ENCODE measurements at regions not wholly inside any gene's neighbourhood (a gene's known extent, or its start where the extent isn't known, plus 50 kb on each side); places are given as distances from the start of the nearest gene placed in this dataset.

DNA sequence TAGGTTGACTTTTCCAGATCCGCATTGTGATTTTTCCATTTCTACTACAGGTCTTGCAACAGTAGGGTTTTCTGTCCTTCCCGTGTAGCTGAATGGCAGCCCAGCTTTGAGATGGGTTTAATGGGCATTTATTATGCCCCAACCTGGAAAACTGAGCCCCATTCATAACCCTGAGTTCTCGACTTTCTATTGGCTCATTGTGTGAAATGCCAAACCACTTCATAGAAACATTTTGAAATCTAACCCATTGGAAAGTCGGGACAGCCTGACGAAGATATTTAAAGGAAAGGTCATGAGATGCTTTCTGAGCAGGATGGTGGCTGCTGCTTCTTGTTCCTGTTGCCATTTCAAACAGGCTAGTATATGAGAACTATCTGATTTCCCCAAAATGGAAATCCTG, 203.5 kb downstream of the ZFP36L2 start:
- Histone ChIP-seq H3K36me3 (replicated peaks; ENCODE audit: low read depth, low read length) (no peaks in the 10 kb centered on the region), H3K9me3 (ENCODE audit: insufficient read depth, low read length) (no peaks in the 10 kb centered on the region), H3K27me3 (ENCODE audit: low read depth, low read length) (peaks cover 7% of the 10 kb centered on the region; the same call in 1 of the 2 replicates), H3K4me2 (ENCODE audit: low read length) (no peak overlapping the region), H3K27ac (ENCODE audit: low read length) (no peak overlapping the region), H2AFZ (ENCODE audit: low read depth, low read length) (no peak overlapping the region), H3K79me2 (ENCODE audit: low read length) (no peaks in the 10 kb centered on the region), H4K20me1 (ENCODE audit: insufficient read depth, low read length) (no peaks in the 10 kb centered on the region), H3K9ac (ENCODE audit: low read length) (no peak overlapping the region), H3K4me1 (ENCODE audit: low read length) (no peaks in the 10 kb centered on the region), H3K4me3 (ENCODE audit: low read length) (no peak overlapping the region)
- TF ChIP-seq, protein P1, sequence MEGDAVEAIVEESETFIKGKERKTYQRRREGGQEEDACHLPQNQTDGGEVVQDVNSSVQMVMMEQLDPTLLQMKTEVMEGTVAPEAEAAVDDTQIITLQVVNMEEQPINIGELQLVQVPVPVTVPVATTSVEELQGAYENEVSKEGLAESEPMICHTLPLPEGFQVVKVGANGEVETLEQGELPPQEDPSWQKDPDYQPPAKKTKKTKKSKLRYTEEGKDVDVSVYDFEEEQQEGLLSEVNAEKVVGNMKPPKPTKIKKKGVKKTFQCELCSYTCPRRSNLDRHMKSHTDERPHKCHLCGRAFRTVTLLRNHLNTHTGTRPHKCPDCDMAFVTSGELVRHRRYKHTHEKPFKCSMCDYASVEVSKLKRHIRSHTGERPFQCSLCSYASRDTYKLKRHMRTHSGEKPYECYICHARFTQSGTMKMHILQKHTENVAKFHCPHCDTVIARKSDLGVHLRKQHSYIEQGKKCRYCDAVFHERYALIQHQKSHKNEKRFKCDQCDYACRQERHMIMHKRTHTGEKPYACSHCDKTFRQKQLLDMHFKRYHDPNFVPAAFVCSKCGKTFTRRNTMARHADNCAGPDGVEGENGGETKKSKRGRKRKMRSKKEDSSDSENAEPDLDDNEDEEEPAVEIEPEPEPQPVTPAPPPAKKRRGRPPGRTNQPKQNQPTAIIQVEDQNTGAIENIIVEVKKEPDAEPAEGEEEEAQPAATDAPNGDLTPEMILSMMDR (IDR thresholded peaks at IDR 0.05; ENCODE audit: low read depth, low read length): no peak
- no peak for TF ChIP-seq EZH2phosphoT487 (IDR thresholded peaks at IDR 0.05; ENCODE audit: low read depth)

DNA sequence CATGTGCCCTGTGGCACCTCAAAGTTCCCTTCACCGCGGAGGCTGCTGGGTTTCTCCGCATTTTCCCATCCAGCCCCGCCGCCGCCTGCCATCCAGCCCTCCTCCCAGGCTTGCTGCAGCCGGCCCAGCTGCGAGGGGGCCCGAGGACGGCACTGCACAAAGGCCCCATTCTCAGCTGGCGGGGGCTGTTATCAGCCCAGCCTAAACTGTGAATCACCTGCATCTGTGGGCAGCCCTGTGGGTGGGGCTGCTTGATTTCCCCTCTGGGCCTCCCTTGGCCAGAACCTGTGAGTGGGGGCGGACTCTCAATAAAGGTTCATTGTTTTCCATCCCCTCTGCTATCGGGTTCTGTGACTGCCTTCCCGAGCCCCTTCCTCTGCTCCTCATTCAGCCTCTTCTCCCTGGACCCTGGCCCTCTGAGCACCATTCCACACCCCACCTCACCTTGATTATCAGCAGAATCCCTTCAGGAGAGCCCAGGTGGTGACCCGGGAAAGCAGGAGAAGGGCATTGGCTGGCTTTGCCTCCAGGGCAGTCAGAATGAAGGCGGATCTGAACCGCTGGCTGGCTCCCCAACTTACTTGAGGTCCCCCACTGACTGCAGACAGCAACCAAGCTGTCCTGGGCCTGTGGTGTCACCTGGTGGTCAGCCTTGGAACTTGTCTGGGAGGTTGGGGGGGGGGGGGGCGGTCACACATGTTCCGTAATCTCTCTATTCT, 204.5 kb downstream of the ZFP36L2 start:
- Histone ChIP-seq H2AFZ (ENCODE audit: low read depth, low read length) (no peak overlapping the region), H3K4me1 (ENCODE audit: low read length) (no peaks in the 10 kb centered on the region), H3K79me2 (ENCODE audit: low read length) (no peaks in the 10 kb centered on the region), H3K4me3 (ENCODE audit: low read length) (no peak overlapping the region), H3K36me3 (replicated peaks; ENCODE audit: low read depth, low read length) (no peaks in the 10 kb centered on the region), H3K27ac (ENCODE audit: low read length) (no peak overlapping the region), H4K20me1 (ENCODE audit: insufficient read depth, low read length) (no peaks in the 10 kb centered on the region), H3K27me3 (ENCODE audit: low read depth, low read length) (0 out of 2 replicates have a peak, but pooled peaks cover 7% of the 10 kb centered on the region), H3K9ac (ENCODE audit: low read length) (no peak overlapping the region), H3K4me2 (ENCODE audit: low read length) (no peak overlapping the region), H3K9me3 (ENCODE audit: insufficient read depth, low read length) (no peaks in the 10 kb centered on the region)
- no peak for TF ChIP-seq EZH2phosphoT487 (IDR thresholded peaks at IDR 0.05; ENCODE audit: low read depth)
- TF ChIP-seq, protein P1 (IDR thresholded peaks at IDR 0.05; ENCODE audit: low read depth, low read length): no peak; the same call in 1 of the 2 replicates

DNA sequence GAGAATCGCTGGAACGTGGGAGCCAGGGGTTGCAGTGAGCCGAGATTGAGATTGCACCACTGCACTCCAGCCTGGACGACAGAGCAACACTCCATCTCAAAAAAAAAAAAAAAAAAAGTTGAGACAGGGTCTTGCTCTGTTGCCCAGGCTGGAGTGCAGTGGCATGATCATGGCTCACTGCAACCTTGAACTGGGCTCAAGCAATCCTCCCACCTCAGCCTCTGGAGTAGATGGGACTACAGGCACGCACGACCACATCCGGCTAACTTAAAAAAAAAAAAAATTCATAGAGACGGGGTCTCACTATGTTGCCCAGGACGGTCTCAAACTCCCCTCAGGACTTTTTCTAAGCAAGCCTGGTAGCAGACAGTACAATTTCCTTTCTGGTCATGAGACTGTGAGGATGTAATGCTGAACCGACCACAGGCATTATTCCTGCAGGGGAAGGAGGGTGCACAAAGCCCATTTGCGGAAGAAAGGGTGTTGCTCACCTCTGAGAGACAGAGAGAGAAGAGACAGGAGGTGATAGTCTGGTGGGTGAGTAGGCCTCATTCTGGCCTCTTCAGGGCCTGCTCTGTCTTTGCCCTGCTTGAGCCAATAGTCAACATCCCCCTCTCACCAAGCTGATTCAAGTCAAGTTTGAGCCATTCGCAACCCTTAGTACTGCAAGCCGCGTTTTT, 205.3 kb downstream of the ZFP36L2 start:
- no peaks in the 10 kb centered on the region for H3K4me1 ChIP-seq (ENCODE audit: low read length)
- H4K20me1 ChIP-seq (ENCODE audit: insufficient read depth, low read length): no peaks in the 10 kb centered on the region
- H3K36me3 ChIP-seq (replicated peaks; ENCODE audit: low read depth, low read length): no peaks in the 10 kb centered on the region
- TF ChIP-seq EZH2phosphoT487 (IDR thresholded peaks at IDR 0.05; ENCODE audit: low read depth): no peak
- TF ChIP-seq, protein P1 (IDR thresholded peaks at IDR 0.05; ENCODE audit: low read depth, low read length): no peak
- no peaks in the 10 kb centered on the region for H3K9me3 ChIP-seq (ENCODE audit: insufficient read depth, low read length)
- no peak overlapping the region for H3K4me3 ChIP-seq (ENCODE audit: low read length)
- H3K27me3 ChIP-seq (ENCODE audit: low read depth, low read length): 0 out of 2 replicates have a peak, but pooled peaks cover 7% of the 10 kb centered on the region
- no peak overlapping the region for H3K4me2 ChIP-seq (ENCODE audit: low read length)
- no peak overlapping the region for H2AFZ ChIP-seq (ENCODE audit: low read depth, low read length)
- H3K79me2 ChIP-seq (ENCODE audit: low read length): no peaks in the 10 kb centered on the region
- no peak overlapping the region for H3K9ac ChIP-seq (ENCODE audit: low read length)
- no peak overlapping the region for H3K27ac ChIP-seq (ENCODE audit: low read length)

DNA sequence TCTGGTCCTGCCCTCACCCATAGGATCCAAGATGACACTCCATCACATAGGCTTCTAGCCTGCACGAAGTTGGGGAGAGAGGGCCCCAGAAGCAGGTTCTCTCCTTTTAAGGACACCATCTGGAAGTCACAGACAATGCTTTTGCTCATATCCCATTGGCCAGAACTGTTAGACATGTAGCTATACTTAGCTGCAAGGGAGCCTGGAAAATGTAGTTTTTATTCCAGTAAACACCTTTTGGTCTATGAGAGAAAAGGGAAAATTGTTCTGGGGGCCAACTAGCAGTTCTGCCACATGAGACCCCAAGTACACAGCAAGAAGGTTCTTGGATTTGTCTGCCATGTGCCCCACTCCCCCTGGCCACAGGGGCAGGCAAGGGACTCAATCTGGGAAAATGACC, 206.1 kb downstream of the ZFP36L2 start:
- no peak overlapping the region for H3K4me3 ChIP-seq (ENCODE audit: low read length)
- no peak overlapping the region for H3K4me2 ChIP-seq (ENCODE audit: low read length)
- H3K9me3 ChIP-seq (ENCODE audit: insufficient read depth, low read length): no peaks in the 10 kb centered on the region
- H3K79me2 ChIP-seq (ENCODE audit: low read length): no peaks in the 10 kb centered on the region
- H3K27me3 ChIP-seq (ENCODE audit: low read depth, low read length): 0 out of 2 replicates have a peak, but pooled peaks cover 8% of the 10 kb centered on the region
- H3K36me3 ChIP-seq (replicated peaks; ENCODE audit: low read depth, low read length): no peaks in the 10 kb centered on the region
- H4K20me1 ChIP-seq (ENCODE audit: insufficient read depth, low read length): no peaks in the 10 kb centered on the region
- H3K27ac ChIP-seq (ENCODE audit: low read length): no peak overlapping the region
- TF ChIP-seq EZH2phosphoT487 (IDR thresholded peaks at IDR 0.05; ENCODE audit: low read depth): no peak
- TF ChIP-seq, protein P1 (IDR thresholded peaks at IDR 0.05; ENCODE audit: low read depth, low read length): no peak
- no peak overlapping the region for H2AFZ ChIP-seq (ENCODE audit: low read depth, low read length)
- H3K9ac ChIP-seq (ENCODE audit: low read length): no peak overlapping the region
- H3K4me1 ChIP-seq (ENCODE audit: low read length): no peaks in the 10 kb centered on the region
